NB4 (cell line): ENCODE measurements at regions not wholly inside any gene's neighbourhood (a gene's known extent, or its start where the extent isn't known, plus 50 kb on each side); places are given as distances from the start of the nearest gene placed in this dataset.

Source experiments
- DNase-seq: peaks from one replicate; pipeline ENCODE4 v3.0.0; 2010; ENCODE audit warnings: low read depth
- H3K4me3 ChIP-seq: one replicate; pipeline ENCODE4 v1.5.1; 2011; ENCODE audit warnings: mild to moderate bottlenecking, low read depth, low read length, moderate library complexity
- MAX ChIP-seq: IDR thresholded peaks from 2 replicates; pipeline ENCODE4 v1.6.1; 2011; ENCODE audit warnings: low read depth, low read length
- MYC ChIP-seq: IDR thresholded peaks from 2 replicates; pipeline ENCODE4 v1.6.1; 2011; ENCODE audit warnings: low read depth, low read length
- POLR2A ChIP-seq: IDR thresholded peaks from 2 replicates; pipeline ENCODE4 v1.6.1; 2011; ENCODE audit warnings: mild to moderate bottlenecking; ENCODE audit not compliant: insufficient read length; ENCODE audit errors: extremely low read depth
- TF ChIP-seq, protein P1 (sequence below): IDR thresholded peaks from one replicate; pipeline ENCODE4 v1.5.1; 2012; ENCODE audit warnings: low read depth, low read length

DNA sequence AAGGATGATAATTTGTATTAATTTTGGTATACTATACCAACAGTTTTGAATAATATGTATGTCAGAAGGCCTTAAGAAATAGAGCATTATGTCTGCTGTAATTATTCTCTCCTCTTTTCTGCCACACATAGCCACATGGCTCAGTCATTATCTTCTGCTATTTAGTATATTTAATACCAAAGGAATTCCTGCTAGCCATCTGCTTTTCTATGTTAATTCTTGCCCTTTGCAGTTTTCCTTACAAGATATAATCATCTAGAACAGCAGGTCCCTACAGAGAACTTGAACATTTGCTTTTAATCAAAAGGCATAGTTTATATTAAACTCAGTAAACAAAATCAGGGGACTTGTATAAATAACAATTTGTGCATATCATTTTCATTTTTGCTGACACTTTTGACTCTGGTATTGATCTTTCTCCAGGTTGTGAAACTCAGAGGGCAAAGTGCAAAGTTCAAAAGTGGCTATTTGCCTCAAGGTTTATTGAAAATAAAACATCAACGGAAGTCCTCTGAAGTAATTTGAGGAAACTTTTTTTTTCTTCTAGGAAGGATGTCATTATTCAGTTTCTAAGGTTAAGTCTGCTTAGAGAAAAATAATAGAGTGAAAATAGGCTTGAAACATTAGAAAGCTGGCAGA is 702.0 kb downstream of the KCNJ2 start:
- TF ChIP-seq MAX: no peak
- TF ChIP-seq, protein P1, sequence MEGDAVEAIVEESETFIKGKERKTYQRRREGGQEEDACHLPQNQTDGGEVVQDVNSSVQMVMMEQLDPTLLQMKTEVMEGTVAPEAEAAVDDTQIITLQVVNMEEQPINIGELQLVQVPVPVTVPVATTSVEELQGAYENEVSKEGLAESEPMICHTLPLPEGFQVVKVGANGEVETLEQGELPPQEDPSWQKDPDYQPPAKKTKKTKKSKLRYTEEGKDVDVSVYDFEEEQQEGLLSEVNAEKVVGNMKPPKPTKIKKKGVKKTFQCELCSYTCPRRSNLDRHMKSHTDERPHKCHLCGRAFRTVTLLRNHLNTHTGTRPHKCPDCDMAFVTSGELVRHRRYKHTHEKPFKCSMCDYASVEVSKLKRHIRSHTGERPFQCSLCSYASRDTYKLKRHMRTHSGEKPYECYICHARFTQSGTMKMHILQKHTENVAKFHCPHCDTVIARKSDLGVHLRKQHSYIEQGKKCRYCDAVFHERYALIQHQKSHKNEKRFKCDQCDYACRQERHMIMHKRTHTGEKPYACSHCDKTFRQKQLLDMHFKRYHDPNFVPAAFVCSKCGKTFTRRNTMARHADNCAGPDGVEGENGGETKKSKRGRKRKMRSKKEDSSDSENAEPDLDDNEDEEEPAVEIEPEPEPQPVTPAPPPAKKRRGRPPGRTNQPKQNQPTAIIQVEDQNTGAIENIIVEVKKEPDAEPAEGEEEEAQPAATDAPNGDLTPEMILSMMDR: no peak
- no peak for TF ChIP-seq MYC
- TF ChIP-seq POLR2A: no peak
- no peak overlapping the region for H3K4me3 ChIP-seq
- no peak for DNase-seq

DNA sequence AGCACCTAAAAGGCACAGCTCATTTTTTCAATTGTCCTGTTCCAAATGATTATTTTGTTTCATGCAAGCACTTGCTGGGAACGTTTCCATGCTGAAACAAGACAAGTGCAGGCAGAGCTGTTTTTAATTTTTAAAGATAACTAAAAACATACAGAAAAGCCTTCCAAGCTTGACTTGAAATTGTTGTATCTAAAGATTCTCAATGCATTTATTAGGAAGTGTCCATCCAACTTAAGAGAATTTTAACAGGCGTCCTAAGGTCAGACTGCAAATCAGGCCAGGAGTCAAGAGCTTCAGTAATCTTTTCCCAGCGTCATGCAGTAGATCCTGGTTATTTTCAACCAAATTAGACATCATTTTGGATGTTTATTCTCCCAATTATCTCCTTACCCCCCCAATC is 702.8 kb downstream of the KCNJ2 start:
- DNase-seq: no peak
- TF ChIP-seq, protein P1: no peak
- TF ChIP-seq MAX (no peak), MYC (no peak), POLR2A (no peak)
- H3K4me3 ChIP-seq: no peak overlapping the region

- TF ChIP-seq MAX: no peak
- TF ChIP-seq, protein P1: no peak
- TF ChIP-seq MYC: no peak
- no peak for TF ChIP-seq POLR2A
- no peak for DNase-seq
- no peak overlapping the region for H3K4me3 ChIP-seq
Measured at GRCh38 chr17:70875729-70876310, 706.5 kb downstream of the KCNJ2 start.

DNA sequence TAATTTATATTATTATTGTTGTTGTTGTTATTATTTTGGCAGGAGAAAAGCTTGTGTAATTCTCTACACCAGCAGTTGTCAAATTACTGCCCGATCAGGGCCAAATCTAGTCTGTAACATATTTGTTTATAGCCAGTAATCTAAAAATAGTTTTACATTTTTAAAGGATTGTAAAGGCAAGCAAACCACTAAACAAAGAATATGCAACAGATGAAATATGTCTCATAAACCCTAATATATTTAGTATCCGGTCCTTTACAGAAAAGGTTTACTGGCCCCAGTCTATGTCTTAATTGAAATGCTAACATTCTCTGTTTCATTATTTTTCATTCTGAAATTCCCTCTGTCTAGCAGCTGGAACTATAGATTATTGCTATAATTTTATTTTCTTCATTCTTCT is 709.5 kb downstream of the KCNJ2 start:
- TF ChIP-seq, protein P1: no peak
- TF ChIP-seq MYC (no peak), POLR2A (no peak), MAX (no peak)
- no peak for DNase-seq
- no peak overlapping the region for H3K4me3 ChIP-seq

GRCh38 chr17:70879401-70879800 is 710.1 kb downstream of the KCNJ2 start:
- TF ChIP-seq, protein P1: no peak
- TF ChIP-seq MYC (no peak), MAX (no peak), POLR2A (no peak)
- no peak for DNase-seq
- H3K4me3 ChIP-seq: no peak overlapping the region
